GM12801 (cell line): ENCODE measurements at regions not wholly inside any gene's neighbourhood (a gene's known extent, or its start where the extent isn't known, plus 50 kb on each side); places are given as distances from the start of the nearest gene placed in this dataset.

Source experiments
- CTCF ChIP-seq: IDR thresholded peaks from one replicate; pipeline ENCODE4 v1.5.1; 2011; ENCODE audit warnings: control low read depth; ENCODE audit not compliant: insufficient read length; ENCODE audit errors: extremely low read depth

GRCh38 chr6:85343428-85343827 is 106.5 kb upstream of the NT5E start:
- no peak for TF ChIP-seq CTCF

DNA sequence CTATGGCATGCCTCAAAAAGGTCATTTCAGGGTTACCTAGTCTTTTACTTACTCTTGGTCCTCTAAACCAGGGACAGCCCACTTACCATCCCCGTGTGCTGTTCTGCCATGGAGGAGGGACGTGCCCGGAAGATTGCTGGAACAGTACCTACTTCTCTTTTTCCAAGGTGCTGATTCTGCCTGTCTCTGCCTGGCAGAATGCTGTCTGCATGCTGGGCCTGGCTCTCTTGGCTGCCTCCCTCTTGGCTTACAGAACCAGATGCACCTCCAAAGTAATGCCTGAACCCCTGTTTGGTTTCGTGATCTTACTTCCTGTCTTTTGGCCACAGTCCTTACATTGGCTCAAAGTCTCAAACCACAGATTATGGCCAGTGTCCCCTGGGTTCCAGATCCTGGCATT is 120.7 kb upstream of the NT5E start:
- no peak for TF ChIP-seq CTCF

DNA sequence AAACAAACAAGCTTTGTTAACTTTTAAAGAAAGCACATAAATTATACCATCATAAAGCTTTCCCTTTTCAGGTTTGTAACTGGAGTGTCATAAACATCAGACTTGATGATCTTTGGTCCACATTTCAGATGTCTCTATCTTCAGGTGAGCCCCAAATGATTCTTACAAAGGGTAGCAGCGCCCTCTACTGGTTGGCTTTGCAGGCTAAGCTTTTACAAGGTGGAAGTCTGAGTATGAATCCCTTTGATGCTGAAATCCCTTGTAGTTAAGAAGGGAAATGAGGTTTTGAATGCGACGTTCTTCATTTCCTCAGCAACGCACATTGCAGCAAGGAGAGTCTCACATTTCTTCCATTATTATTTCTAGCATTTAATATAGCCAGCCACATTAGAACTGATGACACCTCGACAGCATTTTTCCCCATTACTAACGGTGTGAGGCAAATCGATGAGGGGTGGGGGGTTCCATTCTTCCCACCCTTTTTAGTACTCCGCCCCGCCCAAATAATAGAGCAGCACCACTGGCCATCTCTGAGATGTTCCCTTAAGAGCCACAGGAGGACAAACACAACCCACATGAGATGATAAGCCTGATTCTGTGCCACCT is 126.3 kb upstream of the NT5E start:
- TF ChIP-seq CTCF = no peak

- TF ChIP-seq CTCF = no peak
Measured at GRCh38 chr6:85322446-85323105, 127.3 kb upstream of the NT5E start.

- no peak for TF ChIP-seq CTCF
Measured at GRCh38 chr6:85321906-85322305, 128.0 kb upstream of the NT5E start.

DNA sequence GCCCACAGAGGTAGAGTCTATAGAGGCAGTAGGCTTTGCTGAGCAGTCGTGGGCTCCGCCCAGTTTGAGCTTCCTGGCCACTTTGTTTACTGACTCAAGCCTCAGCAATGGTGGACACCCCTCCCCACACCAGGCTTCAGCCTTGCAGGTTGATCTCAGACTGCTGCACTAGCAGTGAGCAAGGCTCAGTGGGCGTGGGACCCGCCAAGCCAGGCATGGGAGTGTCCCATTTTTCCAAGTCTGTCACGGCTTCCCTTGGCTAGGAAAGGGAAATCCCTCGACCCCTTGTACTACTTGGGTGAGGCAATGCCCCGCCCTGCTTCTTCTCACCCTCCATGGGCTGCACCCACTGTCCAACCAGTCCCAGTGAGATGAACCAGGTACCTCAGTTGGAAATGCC is 135.3 kb upstream of the NT5E start:
- no peak for TF ChIP-seq CTCF

DNA sequence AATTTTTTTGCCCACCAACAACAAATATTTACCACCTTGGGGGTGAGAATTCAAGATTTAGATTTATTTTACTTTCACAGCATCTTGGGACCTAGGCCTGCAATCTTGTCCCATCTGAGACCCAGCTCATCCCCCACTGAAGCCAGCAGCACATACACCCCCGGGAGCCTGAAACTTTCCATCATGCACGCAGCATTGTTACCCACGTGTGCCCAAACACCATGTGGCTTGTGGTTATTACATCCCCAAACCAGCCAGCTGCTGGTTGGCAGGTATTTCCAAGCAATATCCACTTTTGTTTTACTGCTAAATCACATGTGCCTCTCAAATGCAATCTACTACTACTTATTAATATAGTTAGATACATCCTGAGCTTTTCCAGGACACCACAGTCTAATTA is 149.3 kb upstream of the NT5E start:
- no peak for TF ChIP-seq CTCF
